GM21825 (cell line): ENCODE measurements at regions not wholly inside any gene's neighbourhood (a gene's known extent, or its start where the extent isn't known, plus 50 kb on each side); places are given as distances from the start of the nearest gene placed in this dataset.

Experiments
- ATAC-seq: cut with Tn5 transposase; IDR thresholded peaks from one replicate; pipeline ENCODE4 v1.9.1; 2021; ENCODE audit warnings: mild to moderate bottlenecking, moderate library complexity; ENCODE audit not compliant: unreplicated experiment

DNA sequence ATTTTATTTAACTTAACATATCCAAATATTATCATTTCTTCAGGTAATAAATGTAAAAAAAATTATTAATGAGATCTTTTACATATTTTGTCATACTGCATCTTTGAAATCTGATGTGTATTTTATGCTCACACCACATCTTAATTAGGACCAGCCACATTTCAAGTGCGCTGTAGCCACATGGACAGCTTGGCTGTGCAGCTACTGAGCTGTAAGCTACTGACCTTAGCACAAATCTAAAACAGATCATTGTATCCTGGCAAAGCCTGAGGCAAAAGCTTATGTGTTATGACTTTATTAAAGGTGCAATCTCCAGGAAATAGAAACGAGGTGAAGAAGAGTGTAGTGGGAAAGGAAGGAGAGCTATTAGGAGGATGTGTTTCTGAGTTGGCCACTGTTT lies 126.7 kb upstream of the UBE2E2 start:
- no peak for ATAC-seq

DNA sequence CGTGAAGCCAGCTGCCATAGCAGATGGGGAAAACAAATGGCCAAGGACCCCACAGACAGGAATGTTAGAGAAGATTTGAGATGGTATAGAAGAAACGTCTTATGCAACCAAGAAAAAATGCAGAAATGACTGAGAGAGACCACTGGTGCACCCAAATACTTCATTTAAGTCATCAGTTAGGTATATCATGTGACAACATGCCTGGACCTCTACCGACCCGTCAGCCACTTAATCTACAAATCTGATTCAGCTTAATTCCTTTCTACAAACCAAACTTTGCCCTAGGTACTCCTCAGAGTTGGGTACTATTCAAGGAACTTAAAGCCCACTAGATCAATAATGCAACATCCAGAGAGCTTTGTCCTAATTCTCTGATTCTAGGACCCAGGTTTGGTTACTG lies 126.0 kb upstream of the UBE2E2 start:
- no peak for ATAC-seq

DNA sequence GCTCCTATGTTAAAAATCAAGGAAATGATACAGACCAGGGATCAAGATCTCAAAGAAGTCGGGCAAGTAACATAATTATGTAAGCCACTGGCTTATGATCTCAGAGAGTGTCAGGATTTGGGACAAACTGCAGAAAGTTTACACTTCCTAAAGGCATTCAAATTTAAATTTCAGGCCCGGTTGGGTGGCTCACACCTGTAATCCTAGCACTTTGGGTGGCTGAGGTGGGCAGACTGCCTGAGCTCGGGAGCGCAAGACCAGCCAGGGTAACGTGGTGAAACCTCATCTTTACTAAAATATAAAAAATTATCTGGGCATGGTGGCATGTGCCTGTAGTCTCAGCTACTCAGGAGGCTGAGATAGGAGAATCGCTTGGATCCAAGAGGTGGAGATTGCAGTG lies 124.4 kb upstream of the UBE2E2 start:
- ATAC-seq, result no peak

DNA sequence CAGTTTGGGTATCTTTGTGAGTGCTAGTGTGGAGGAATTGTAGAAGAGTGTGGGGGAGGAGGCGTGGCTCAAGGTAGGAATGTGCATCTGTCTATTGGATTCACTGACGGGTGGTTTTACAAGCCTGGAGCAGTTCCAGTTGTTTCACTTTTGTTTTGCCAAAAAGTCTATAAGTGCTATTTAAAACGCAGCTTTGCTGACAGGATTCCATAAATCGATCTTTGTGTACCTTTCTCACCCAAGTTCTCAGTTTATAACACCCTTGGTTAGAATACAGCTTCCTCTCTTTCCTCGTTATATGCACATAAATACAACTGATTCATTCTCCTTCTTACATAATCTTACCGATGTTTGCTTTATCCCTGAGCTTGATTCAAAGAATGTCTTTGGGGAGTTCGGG lies 123.2 kb upstream of the UBE2E2 start:
- no peak for ATAC-seq

DNA sequence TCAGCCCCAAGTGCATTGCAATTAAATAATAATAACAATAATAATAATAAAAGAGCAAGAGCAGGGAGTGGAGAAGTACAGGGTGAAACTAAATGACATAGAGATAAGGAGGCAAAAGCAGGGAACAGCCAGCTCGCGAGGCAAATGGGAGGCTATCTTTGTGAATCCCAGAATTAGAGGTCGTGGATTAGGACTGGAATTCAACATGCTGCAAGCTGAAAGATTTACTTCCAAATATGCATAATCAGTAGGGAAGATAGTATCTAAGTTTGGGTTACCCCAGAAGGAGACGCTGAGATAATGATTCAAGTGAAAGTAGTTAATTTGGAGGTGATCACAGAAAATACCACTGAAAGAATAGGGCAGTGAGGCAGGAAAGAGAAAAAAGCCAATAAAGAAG lies 119.4 kb upstream of the UBE2E2 start:
- ATAC-seq, result no peak

DNA sequence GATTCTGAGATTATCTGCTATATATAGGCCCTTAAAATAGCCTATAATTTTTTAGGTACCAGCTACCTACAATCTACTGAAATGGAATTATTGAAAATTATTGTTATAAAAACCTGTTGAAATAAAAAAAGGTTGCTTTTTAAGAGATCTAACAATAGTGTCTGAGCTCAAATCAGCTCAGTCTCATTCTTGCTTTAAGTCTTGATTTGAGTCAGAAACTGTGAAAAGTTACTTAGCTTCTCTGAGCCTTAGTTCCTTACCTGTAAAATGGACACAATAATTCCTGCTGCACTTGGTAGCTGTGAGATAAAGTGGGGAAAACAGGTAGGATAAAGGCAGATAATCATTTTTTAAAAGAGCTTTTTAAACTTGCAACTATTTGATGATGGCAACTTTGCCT lies 118.8 kb upstream of the UBE2E2 start:
- ATAC-seq, result no peak

DNA sequence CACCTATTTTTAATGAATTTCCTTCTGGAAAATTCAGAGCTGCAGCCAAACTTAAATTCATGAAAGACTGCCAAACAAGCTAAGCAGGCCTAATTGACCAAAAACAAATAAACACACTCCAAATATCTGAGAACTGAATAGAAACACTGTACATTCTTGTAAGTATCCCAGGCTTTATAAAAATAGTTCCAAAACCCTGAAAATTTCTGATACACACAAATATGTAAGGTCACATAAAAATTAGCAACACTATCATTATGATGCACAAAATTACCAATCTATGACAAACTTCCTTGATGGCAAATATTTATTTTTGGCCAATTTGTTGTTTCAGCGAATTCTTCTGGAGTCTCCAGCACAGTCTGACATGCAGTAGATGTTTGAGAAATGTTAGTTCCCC lies 117.9 kb upstream of the UBE2E2 start:
- no peak for ATAC-seq

DNA sequence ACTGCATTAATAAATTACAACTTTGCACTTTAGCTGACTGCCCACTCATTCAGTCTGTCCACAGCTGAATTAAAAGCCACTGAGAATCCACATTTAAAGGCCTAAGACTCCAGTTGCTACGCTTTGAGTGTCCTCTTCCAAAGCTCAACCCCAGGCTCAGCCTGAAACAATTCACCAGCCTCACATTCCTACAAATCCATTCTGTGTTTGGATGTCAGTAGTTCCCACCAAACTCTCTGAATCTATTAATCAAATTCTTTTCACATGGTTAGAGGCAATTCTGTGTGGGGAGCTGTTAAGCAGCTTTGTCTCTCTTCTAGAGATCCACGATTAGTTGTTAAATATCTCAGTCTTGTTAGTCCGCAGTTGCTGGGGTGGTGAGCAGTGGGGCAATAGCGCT lies 116.8 kb upstream of the UBE2E2 start:
- no peak for ATAC-seq

DNA sequence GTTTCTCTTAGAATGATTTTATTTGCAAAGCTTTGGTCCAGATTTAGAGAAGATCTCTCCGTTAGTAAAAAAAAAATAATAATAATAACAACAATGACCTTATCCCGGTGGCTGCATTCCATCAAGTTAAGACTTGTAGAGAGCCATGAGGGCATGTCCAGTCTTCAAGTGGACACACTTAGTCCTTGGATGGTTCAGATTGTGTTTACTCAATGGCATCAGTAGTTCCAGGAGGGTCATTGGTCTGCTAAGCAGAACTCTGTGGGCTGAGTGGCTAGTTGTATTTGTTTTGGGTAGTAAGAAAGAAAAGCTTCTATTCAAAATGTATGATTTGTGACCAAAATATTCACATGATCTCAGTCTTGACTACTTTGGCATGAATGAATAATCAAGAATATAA lies 116.3 kb upstream of the UBE2E2 start:
- no peak for ATAC-seq

DNA sequence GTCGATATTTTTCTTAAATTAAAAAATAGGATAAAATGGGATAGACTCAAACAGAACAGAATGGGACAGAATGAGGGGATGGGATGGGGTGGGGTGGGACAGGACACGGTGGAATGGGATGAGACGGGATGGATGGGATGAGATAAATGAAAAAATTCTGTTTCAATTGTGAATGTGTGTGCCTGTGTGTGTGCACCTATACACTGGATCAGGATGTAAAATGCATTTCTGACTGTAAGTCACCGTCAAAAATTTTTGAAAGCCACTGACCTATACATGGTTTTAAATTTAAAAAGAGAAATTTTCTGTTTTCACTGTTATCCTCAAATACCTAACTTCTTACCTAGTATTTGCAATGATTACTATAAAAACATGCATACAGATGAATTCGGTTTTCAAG lies 108.7 kb upstream of the UBE2E2 start:
- no peak for ATAC-seq

DNA sequence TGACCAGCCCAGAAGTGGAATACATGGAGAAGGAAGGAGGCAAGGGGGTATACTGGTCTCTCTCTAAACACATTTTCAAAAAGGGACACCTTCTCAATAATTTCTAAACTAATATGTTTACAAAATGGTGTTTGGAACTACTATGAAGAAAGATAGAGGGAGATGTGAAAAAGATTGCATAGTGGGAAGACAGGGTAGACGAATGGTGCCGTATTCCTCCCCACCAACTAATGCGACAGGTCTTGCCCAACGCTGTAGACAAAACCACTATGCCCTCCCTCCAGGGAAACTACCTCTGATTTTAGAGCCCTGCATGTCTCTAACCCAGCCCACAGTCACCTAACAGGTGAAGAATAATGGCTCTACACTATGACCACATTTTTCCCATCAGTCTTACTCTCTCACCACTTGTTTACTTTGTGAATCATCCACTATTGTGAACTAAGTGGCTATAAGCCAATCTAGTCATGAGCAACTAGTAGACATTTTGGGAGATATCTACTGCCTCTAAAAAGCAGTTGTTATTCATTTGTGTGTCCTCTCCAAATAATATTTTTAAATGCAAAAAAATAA lies 108.2 kb upstream of the UBE2E2 start:
- no peak for ATAC-seq

DNA sequence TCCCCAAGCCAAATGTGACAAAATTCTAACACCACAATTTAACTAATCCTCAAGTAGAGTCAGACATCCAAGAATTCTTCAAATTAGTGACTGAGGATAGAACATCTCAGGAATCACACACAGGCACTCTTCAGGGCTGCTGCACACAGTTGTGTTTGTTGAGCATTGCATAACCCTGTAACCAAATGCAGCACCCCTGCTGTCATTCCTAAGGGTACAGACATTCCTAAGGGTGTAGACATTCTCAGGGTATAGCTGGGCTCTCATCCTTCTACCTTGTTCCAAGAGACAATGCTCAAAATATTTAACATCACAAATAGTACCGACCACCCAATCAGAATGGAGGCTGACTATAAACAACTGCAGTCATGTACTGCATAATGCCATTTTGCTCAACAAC lies 107.1 kb upstream of the UBE2E2 start:
- no peak for ATAC-seq

DNA sequence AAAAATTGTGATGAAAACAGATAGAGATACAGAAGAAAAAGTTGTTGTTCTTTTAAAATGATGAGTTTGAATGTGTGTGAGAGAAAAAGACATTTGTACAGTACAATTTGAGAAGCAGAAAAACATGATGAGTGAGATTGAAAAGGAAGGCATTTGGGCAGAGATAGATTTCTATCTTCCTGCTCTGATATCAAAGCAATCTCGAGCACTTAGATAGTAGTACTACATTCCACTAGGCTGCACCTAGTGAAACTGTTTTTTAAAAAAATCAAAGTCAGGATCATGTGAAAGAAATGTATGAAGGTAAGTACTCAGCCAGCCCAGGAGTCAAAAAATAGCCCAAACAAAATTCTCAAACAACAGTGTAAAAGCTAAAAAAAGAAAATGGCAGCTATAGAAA lies 104.1 kb upstream of the UBE2E2 start:
- no peak for ATAC-seq

DNA sequence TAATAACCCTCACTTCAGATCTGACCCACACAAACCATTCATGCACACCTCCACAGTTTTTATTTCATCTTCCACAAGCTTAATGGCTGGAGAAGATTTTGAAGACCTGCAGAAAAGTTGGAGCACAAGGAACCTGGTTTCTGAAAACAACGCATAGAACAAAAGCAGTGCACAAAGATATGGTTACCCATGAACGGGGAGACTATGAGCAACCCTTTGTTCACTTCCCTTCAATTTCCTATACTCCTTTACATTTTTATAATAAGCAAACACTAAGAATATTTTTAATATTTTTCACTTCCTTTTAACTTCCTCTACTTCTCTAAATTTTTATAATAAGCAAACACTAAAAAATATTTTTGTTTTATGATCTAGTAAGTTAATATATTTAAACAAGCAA lies 103.5 kb upstream of the UBE2E2 start:
- ATAC-seq, result no peak

DNA sequence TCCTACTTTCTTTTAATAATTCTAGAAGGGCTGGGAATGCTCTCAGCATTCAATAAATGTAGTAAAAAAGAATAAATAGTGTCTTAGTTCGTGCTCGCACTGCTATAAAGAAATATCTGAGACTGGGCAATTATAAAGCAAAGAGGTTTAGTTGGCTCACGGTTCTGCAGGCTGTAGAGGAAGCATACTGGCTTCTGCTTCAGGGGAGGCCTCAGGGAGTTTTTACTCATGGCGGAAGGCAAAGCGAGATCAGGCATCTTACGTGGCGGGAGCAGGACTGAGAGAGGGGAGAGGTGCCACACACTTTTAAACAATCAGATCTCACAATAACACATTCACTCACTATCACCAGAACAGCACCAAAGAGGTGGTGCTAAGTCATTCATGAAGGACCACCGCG lies 103.0 kb upstream of the UBE2E2 start:
- no peak for ATAC-seq

DNA sequence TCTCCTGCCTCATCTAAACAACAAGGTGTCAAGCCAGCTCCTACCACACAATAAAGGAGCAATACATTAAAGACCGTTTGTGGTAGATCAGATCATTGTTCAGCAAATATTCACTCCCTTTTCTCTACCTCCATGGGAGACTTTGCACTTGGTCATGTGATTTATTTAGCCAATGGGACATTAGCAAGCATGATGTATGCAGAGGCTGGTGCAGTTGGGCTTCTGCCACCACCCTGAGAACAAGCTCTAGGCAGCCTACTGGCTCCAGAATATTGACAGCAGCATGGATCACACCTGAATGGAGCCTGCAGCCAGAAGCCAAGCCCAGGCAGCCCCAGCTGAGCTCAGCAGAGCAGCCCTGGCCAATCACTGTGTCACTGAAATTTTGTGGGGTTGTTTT lies 99.4 kb upstream of the UBE2E2 start:
- ATAC-seq, result no peak

DNA sequence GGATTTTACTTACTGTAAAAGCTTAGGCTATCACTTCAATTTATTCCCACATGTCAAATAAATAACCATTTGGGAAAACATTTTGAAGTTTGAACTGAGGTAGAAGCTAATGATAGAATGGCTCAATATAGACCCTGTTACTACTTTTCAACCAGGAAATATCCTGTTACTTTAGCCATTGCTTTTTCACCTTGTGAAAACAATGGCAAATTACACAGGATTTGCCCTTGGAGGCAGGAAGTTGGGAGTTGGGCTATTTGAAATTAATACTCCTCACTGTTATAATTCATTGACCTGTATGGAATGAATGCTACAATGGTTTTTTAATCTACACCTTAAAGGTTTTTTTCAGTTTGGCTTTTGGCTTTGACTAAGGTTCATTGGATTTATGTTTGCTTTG lies 98.1 kb upstream of the UBE2E2 start:
- ATAC-seq, result no peak

DNA sequence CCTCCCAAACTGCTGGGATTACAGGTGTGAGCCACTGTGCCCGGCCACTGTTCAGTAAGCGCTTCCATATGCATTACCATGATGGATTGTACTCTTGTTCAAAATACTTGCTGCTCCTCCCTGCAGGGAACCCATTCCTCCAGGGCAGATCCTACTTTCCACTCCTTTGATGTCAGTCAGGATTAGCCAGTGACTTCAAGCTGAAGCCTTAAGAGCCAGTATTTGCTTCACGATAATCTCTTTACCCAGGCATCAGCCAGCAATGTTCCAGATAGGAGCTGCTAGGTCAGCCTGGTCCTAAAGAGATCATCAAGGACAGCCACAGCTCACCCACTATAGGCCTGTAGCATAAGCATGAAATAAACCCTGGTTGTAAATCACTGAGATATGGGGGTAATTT lies 96.5 kb upstream of the UBE2E2 start:
- ATAC-seq, result no peak

DNA sequence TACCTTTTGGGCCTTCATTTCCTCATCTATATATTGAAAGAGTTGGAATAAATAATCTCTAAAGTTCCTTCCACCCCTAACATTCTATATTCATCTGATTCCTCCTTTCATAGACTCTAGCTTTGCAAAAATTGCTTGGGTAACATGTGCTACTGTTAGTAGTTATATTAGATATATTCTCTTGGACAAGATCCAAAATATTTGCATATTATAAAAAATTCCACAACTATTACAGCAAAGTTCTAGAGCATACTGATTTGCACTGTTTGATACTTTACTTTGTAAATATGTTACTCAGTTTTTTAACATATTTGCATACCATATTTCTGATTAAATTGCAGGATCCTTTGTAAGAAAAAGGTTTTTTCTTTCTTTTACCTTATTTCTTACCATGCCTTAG lies 95.9 kb upstream of the UBE2E2 start:
- ATAC-seq, result no peak

DNA sequence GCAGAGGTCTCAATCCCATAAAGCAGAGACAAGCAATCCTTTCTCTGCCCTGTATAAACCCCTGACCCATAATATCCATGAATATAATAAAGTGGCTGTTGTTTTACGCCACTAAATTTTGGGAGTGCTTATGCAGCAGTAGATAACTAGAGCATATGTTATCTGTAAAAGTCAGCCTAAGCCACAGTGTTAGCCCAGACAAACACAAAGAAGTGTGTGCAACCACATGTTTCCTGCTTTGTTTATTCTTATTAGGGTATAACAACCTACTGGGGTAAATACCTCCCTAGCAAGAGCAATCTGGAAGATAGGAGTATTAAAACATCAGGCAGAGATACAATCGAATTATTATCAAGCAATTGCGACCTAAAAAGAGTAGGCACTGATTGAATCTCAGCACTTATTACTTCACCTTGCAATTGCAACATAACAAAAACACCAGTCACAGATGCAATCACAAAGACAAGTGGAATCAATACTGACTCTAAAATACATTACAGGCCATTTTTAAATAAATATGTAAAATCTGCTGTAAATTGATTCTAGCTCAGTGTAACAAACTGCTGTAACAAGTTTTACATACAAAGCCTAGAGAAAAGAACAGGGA lies 94.6 kb upstream of the UBE2E2 start:
- no peak for ATAC-seq

DNA sequence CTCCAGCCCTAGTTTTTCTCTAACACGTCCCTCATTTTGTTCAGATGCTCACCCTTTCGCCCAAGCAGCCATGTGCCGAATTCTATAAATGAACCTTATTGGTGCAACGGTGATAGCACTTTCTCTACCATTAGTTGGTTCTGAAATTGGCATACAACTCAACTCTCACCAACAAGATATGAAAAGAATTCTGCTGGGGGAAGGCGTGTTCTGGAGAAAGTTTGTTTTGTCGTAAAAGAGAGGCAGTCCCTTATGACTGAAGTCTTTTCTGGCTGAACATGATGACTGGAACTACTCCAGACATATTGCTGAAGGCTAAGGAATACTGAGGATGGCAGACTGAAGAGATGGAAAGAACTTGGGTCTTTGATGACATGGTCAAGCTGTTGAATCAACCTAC lies 91.8 kb upstream of the UBE2E2 start:
- ATAC-seq, result no peak

DNA sequence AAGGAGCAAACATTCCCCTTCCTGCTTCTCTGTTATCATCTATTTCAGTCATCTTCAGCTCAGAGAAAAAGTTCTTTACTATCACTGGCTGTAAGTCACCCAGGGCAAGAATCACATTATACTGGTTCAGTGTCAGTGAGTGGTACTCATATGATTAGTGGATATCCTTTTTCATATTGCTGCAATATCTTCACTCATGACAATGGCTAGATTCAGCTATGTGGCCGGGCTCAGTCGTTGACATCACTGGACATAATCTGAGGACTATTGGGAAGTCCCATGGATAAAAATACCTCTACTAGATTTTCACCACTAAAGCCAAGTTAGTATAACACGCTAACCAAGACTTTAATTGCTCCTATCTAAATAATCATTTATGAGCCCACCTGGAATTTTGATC lies 91.3 kb upstream of the UBE2E2 start:
- no peak for ATAC-seq

DNA sequence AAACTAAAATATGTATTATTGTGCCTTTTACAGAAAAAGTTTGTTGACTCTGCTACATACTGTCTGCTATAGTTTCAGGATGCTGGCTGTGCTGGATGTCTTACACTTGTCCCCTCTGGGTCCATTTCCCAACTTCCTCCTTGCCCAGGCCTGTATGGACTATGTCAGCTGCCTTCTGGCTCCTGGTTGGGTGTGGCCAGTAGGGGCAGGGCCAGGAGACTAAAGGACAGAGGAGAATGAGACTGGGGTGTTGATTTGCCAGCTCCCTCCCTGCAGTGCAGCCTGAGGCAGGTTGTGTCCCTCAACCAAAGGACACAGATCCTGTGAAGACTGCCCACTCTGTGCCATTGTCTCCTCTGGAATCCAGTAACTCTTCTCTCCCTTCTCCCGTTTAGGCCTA lies 90.6 kb upstream of the UBE2E2 start:
- ATAC-seq, result no peak
